ENCODE measurements at regions not wholly inside any gene's neighbourhood (a gene's known extent, or its start where the extent isn't known, plus 50 kb on each side); places are given as distances from the start of the nearest gene placed in this dataset.

DNA sequence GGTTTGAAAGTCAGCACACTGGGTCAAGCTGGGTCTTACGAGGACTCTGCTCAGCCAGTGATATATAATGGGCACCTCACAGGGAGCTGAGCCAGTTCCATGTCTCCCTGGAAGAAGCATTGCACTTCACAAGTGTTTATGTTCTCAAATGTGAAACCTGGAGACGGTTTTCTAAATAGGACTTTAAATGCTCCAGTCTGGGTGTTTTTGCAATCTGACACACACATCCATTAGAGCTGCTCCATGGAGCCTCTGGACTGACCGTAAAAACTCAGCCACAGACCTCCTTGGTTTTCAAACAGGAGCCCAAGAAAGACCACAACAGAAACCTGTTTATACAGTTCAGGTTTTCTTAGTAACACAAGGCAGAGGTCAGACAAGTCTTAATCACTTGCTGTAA is 201.3 kb upstream of the LRIG1 start:
- Mint-ChIP-seq H3K27ac (no peak overlapping the region), H3K36me3 (ENCODE audit: low read depth) (peaks cover 3% of the 10 kb centered on the region), H3K27me3 (peaks cover 17% of the 10 kb centered on the region), H3K4me1 (peaks cover 3% of the 10 kb centered on the region), H3K4me3 (no peak overlapping the region)
- ATAC-seq (no peak), DNase-seq (no peak)
- no peaks in the 10 kb centered on the region for H3K9me3 ChIP-seq (ENCODE audit: control insufficient read depth, low read length, poor library complexity, severe bottlenecking)

DNA sequence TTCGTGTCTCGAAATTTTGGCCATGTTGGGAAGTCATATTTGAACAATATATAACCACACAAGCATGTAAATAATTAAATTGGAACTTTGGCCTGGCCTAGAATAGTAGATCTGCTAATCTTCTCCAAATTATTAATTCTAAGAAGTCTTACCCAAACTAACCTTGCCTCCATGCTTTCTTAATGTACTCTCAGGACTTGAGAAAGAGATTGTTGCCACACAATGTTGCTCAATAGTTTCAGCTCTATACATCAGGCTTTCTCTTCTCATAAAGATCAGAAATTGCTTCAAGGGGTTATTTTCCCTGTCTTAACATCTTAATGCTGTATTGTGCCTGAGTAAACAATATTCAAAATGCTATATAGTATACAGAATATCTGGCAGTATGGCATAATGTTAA is 202.7 kb upstream of the LRIG1 start:
- ATAC-seq (no peak), DNase-seq (no peak)
- Mint-ChIP-seq H3K4me3 (no peak overlapping the region), H3K36me3 (ENCODE audit: low read depth) (peaks cover 3% of the 10 kb centered on the region), H3K4me1 (peaks cover 3% of the 10 kb centered on the region), H3K27me3 (peaks cover 22% of the 10 kb centered on the region), H3K27ac (no peak overlapping the region)
- no peaks in the 10 kb centered on the region for H3K9me3 ChIP-seq (ENCODE audit: control insufficient read depth, low read length, poor library complexity, severe bottlenecking)

DNA sequence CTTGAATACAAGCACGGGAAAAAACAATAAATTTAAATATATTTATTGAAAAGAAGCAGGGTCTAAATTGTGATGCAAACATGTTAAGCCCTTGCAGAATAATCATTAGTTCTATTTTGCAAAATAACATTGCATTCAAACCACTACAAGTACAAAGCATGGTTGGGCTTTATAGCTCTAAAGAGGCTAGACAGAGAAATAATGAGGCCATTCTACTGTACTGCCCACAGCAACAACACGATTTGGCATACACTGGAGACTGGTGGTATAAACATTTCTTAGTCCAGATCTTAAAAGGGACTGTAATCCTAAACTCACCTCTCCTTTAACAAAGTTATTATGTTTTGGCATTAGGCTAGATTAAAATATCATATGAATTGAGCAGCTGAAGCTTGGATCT is 204.3 kb upstream of the LRIG1 start:
- H3K27me3 Mint-ChIP-seq: peaks cover 34% of the 10 kb centered on the region
- ATAC-seq: no peak

DNA sequence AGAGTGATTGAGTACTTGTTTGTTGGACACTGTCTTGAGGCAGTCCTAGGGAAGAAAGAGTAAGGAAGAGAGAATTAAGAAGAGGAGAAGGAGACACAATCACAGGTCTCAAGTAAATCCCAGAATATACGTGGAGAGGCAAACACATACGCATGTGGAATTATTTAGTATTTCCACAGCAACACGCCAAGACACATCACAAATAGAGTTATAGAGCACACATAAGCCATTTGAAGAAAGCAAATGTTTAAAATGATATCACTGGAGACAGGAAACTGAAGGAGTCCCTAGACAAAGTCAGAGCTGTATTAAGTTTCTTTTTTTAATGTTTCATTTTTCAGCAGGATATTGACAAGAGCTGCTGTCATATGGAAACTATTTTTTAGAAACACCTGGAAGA is 206.1 kb upstream of the LRIG1 start:
- ATAC-seq: no peak
- no peak overlapping the region for H3K4me3 Mint-ChIP-seq
- no peaks in the 10 kb centered on the region for H3K4me1 Mint-ChIP-seq
- H3K9me3 ChIP-seq (ENCODE audit: control insufficient read depth, low read length, poor library complexity, severe bottlenecking): no peaks in the 10 kb centered on the region
- DNase-seq: no peak
- peaks cover 36% of the 10 kb centered on the region for H3K27me3 Mint-ChIP-seq
- no peak overlapping the region for H3K27ac Mint-ChIP-seq
- peaks cover 3% of the 10 kb centered on the region for H3K36me3 Mint-ChIP-seq (ENCODE audit: low read depth)

More for the DNA sequence above, 204.3 kb upstream of the LRIG1 start:
- H3K9me3 ChIP-seq (ENCODE audit: control insufficient read depth, low read length, poor library complexity, severe bottlenecking): no peaks in the 10 kb centered on the region
- Mint-ChIP-seq H3K27ac (no peak overlapping the region), H3K4me1 (no peaks in the 10 kb centered on the region), H3K36me3 (ENCODE audit: low read depth) (peaks cover 3% of the 10 kb centered on the region), H3K4me3 (no peak overlapping the region)
- DNase-seq: no peak

DNA sequence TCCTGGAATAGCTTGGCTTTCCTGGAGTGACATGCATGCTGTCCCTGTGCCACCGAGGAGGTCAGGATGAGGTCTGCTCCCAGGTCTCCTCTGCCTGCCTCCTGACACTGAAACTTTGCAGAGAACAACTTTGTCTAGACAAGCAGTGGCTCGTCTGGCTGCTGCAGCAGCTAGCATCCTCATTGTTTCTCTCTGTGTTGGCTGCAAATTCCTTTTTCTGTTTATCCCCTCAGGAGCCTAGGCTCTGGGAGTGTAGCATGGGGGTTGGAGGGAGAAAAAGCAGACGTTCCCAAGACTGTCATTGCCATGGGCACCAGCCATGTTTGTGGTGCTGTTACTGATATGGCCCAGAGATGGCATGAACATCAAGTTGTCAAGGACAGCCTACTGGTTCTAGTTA is 208.7 kb upstream of the LRIG1 start:
- peaks cover 3% of the 10 kb centered on the region for H3K36me3 Mint-ChIP-seq (ENCODE audit: low read depth)
- ATAC-seq: no peak
- DNase-seq: no peak
- H3K27ac Mint-ChIP-seq: no peak overlapping the region
- H3K27me3 Mint-ChIP-seq: peaks cover 36% of the 10 kb centered on the region
- H3K9me3 ChIP-seq (ENCODE audit: control insufficient read depth, low read length, poor library complexity, severe bottlenecking): no peaks in the 10 kb centered on the region
- no peaks in the 10 kb centered on the region for H3K4me1 Mint-ChIP-seq
- H3K4me3 Mint-ChIP-seq: no peak overlapping the region

DNA sequence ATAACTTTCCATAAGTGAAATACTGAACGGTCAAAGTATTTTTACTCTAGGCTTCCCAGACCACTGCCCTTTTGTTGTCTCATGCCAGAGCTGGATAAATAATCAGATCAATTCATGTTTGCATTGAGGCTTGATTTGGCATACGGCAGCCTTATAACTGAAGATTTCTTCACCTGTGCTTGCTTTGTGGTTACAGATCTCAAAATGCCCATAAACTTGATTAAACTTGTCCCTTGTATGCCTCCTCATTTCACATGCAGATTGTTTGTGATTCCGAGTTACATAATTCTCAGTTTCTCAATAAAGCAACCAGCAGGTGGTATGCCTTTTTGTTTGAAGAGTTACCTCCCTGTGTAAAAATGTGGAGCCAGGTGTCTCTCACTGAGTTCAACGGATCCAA is 211.4 kb upstream of the LRIG1 start:
- ATAC-seq (no peak), DNase-seq (no peak)
- Mint-ChIP-seq H3K27ac (no peak overlapping the region), H3K4me1 (no peaks in the 10 kb centered on the region), H3K27me3 (peaks cover 19% of the 10 kb centered on the region), H3K4me3 (no peak overlapping the region), H3K36me3 (ENCODE audit: low read depth) (no peaks in the 10 kb centered on the region)
- H3K9me3 ChIP-seq (ENCODE audit: control insufficient read depth, low read length, poor library complexity, severe bottlenecking): no peaks in the 10 kb centered on the region

DNA sequence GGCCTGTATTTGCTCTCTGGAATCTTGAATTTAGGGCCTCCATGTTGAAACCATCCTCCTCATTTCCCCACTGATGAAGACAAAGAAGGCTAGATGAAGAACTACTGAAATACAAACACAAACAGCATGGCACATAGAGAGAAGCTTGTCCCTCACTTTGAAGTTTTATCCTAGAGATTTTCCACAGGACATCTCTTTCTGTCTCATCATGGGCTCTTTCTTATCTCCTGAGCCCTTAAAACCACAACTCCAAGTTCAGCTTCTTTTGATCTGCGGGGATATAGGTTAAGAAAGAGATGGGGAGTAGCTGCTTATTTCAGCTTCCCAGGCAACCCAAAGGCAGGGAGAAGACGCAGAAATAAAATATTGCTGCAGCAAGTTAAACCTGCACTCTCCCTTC is 213.1 kb upstream of the LRIG1 start:
- DNase-seq: no peak
- Mint-ChIP-seq H3K4me3 (no peak overlapping the region), H3K27me3 (peaks cover 12% of the 10 kb centered on the region), H3K36me3 (ENCODE audit: low read depth) (no peaks in the 10 kb centered on the region), H3K27ac (no peak overlapping the region), H3K4me1 (no peaks in the 10 kb centered on the region)
- no peak for ATAC-seq
- H3K9me3 ChIP-seq (ENCODE audit: control insufficient read depth, low read length, poor library complexity, severe bottlenecking): no peaks in the 10 kb centered on the region

DNA sequence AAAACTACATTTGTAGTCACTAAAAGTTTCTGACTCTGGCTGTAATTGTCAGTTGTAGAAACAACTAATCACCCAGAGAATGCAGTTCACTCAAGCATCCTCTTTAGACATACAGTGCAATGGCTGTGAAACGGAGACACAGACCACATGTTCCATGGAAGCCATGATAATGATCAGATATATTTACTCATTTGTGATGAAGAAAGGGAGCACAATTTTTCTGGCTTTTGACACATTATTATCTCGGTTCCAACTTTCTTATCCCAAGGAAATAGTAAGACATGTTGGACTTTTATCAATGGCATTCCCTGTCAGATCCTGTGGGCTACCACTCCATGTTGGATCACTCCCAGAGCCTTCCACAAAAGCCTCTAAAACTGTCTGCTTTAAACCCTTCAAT is 215.0 kb upstream of the LRIG1 start:
- no peaks in the 10 kb centered on the region for H3K9me3 ChIP-seq (ENCODE audit: control insufficient read depth, low read length, poor library complexity, severe bottlenecking)
- ATAC-seq: no peak
- H3K27me3 Mint-ChIP-seq: peaks cover 13% of the 10 kb centered on the region
- H3K36me3 Mint-ChIP-seq (ENCODE audit: low read depth): no peaks in the 10 kb centered on the region
- no peaks in the 10 kb centered on the region for H3K4me1 Mint-ChIP-seq
- H3K27ac Mint-ChIP-seq: no peak overlapping the region
- H3K4me3 Mint-ChIP-seq: no peak overlapping the region
- DNase-seq: no peak

DNA sequence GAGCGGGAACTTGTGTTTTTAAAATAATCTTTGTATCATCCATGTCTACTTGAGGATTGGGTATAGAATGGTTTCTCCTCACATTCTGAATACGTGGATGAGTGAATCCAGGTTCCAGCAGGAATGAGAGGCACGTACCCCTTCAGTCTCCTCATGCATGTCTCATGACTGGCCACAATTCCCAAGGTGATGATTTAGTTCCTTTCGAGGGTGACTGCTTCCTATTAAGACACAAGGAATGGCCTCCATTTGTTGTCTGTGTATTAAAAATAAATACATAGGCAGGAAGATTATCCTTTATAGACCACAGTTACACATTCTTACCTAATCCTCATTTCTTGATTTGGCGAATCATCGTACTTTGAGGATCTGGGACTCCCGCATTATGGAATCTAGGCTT is 217.0 kb upstream of the LRIG1 start:
- ATAC-seq (no peak), DNase-seq (no peak)
- peaks cover 16% of the 10 kb centered on the region for H3K27me3 Mint-ChIP-seq
- no peaks in the 10 kb centered on the region for H3K4me1 Mint-ChIP-seq
- no peaks in the 10 kb centered on the region for H3K9me3 ChIP-seq (ENCODE audit: control insufficient read depth, low read length, poor library complexity, severe bottlenecking)
- no peak overlapping the region for H3K4me3 Mint-ChIP-seq
- H3K36me3 Mint-ChIP-seq (ENCODE audit: low read depth): no peaks in the 10 kb centered on the region
- no peak overlapping the region for H3K27ac Mint-ChIP-seq

DNA sequence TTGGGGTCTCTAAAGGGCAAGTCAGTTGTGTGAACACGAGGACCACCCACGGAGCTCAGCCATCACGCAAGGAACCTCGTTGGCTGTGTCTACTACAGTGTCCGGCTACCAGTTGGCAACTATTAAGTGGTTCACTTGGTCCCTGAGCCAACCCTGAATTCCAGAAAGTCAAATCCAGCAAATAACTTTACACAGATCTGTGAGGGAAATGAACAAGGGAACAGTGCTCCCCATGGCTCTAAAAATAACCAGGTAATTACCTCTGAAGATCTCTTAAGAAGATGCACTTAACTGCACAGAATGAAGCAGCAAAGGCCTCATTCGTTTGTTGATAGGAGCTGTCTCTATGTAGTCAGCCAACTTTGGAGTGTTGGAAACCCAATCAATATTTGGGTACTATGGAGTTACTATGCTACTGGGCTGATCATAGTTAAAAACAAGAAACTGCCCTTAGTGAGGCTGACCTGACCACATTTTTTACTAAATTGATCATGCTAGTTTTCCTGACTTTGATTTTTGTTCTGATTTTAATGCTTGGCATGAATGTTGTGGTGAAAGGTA is 219.1 kb upstream of the LRIG1 start:
- H3K27ac Mint-ChIP-seq: no peak overlapping the region
- no peaks in the 10 kb centered on the region for H3K4me1 Mint-ChIP-seq
- H3K36me3 Mint-ChIP-seq (ENCODE audit: low read depth): no peaks in the 10 kb centered on the region
- ATAC-seq (no peak), DNase-seq (no peak)
- H3K4me3 Mint-ChIP-seq: no peak overlapping the region
- no peaks in the 10 kb centered on the region for H3K9me3 ChIP-seq (ENCODE audit: control insufficient read depth, low read length, poor library complexity, severe bottlenecking)
- peaks cover 16% of the 10 kb centered on the region for H3K27me3 Mint-ChIP-seq

DNA sequence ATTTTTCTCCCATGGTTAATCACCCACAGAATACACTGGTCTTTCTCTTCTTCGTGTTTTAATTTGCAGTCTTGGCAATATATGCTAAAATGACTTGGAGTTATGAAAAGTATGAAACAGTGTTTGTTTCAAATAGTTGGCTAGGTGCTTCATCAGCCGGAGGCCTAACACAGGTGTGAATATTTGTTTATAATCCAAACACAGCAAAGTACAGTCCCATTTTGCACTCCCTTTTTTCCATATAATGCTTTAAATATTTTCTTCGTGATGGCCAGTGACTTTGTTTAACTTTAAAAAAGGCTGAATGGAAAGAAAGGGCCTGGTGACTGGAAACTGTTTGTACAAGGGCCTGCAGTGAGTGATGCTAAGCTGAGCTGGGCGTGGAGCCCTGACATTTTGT is 219.7 kb upstream of the LRIG1 start:
- DNase-seq: no peak
- Mint-ChIP-seq H3K27me3 (peaks cover 16% of the 10 kb centered on the region), H3K4me1 (no peaks in the 10 kb centered on the region), H3K36me3 (ENCODE audit: low read depth) (no peaks in the 10 kb centered on the region), H3K4me3 (no peak overlapping the region), H3K27ac (no peak overlapping the region)
- no peaks in the 10 kb centered on the region for H3K9me3 ChIP-seq (ENCODE audit: control insufficient read depth, low read length, poor library complexity, severe bottlenecking)
- ATAC-seq: no peak

DNA sequence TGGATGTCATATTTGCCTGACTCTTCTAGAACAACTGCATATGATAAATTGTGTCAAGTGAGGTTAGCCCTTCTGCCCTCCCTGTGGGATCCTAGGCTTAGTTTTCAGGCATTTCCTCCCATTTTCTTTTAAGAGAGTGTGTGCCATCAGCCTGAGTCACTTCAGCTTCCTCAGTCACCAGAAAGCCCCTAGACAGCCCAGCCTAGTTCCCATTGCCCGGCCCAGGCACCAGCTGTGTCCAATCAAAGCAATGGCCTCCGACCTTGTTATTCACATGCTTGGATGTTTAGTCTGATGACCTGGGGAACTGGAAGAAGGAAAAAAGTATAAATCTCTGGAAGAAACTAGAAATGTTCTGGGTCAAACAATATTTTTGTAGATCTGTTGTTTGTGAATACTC is 221.9 kb upstream of the LRIG1 start:
- DNase-seq: no peak
- H3K27me3 Mint-ChIP-seq: peaks cover 16% of the 10 kb centered on the region
- no peaks in the 10 kb centered on the region for H3K4me1 Mint-ChIP-seq
- H3K9me3 ChIP-seq (ENCODE audit: control insufficient read depth, low read length, poor library complexity, severe bottlenecking): no peaks in the 10 kb centered on the region
- no peak for ATAC-seq
- H3K4me3 Mint-ChIP-seq: no peak overlapping the region
- H3K36me3 Mint-ChIP-seq (ENCODE audit: low read depth): no peaks in the 10 kb centered on the region
- H3K27ac Mint-ChIP-seq: no peak overlapping the region

DNA sequence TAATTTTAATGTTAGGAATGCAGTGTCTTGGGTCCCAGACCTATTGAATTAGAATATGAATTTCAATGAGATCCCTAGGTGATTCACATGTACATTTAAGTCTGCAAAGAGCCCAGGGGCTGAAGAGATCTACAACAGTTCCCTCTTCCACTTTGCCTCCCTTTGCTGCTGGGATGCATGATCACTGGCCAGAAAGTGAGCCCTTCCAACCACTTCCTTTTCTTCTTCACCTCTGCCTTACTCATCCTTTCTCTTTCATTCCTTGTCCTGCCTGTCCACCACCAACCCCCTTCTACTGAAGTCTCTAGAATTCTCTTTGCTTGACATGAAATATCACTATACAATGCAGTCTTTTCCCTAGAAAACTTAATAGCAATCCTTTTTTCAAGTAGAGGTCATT is 222.4 kb upstream of the LRIG1 start:
- no peaks in the 10 kb centered on the region for H3K4me1 Mint-ChIP-seq
- H3K27ac Mint-ChIP-seq: no peak overlapping the region
- DNase-seq (no peak), ATAC-seq (no peak)
- H3K36me3 Mint-ChIP-seq (ENCODE audit: low read depth): peaks cover 2% of the 10 kb centered on the region
- H3K27me3 Mint-ChIP-seq: peaks cover 20% of the 10 kb centered on the region
- no peaks in the 10 kb centered on the region for H3K9me3 ChIP-seq (ENCODE audit: control insufficient read depth, low read length, poor library complexity, severe bottlenecking)
- no peak overlapping the region for H3K4me3 Mint-ChIP-seq

DNA sequence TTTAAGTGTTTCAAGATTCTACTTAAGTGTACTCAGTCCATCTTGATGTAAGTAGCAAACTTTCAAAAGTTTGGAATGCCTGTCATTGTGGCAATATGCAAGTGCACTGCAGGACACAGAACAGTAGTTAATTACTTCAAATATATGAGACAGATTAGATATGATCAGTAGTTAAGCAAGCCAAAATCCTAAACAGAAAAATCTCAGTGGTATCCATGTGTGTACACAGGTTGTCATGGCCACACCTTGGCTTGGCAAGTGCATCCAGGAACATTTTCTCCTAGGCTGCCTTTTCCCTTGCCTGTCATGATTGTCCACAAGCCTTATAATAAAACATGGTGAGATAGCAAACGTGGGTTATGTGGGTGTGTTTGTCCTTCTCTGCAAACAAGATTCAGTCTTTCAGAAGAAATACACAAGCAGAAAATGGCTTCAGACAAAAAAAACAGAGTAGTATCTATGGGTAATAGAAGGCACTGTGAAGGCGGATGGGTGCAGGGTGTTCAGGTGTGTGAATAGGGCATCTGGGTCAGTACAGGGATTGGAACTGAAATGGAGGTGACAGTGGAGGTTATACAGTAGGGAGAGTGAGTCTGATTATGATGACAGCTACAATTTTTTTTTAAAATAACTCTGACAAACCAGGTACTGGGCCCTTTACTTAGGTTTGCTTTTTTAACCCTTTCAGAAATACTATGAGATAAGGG is 229.0 kb upstream of the LRIG1 start:
- peaks cover 6% of the 10 kb centered on the region for H3K36me3 Mint-ChIP-seq (ENCODE audit: low read depth)
- no peak overlapping the region for H3K27ac Mint-ChIP-seq
- no peaks in the 10 kb centered on the region for H3K4me1 Mint-ChIP-seq
- no peak overlapping the region for H3K4me3 Mint-ChIP-seq
- DNase-seq: no peak
- no peaks in the 10 kb centered on the region for H3K9me3 ChIP-seq (ENCODE audit: control insufficient read depth, low read length, poor library complexity, severe bottlenecking)
- H3K27me3 Mint-ChIP-seq: peaks cover 26% of the 10 kb centered on the region
- ATAC-seq: no peak

Measured in T-helper 17 cell (primary cell).